ENCODE measurements at regions not wholly inside any gene's neighbourhood (a gene's known extent, or its start where the extent isn't known, plus 50 kb on each side); places are given as distances from the start of the nearest gene placed in this dataset.

GRCh38 chr12:115199831-115200230, 515.9 kb upstream of the TBX3 start:
- TF ChIP-seq CREB1 (IDR thresholded peaks at IDR 0.05; ENCODE audit: low read depth) (no peak), USF1 (IDR thresholded peaks at IDR 0.05) (no peak), TEAD4 (IDR thresholded peaks at IDR 0.05) (no peak), EP300 (IDR thresholded peaks at IDR 0.05; ENCODE audit: borderline replicate concordance) (no peak), CEBPB (IDR thresholded peaks at IDR 0.05) (no peak), TAF1 (IDR thresholded peaks at IDR 0.05; ENCODE audit: low read depth) (no peak), FOXM1 (IDR thresholded peaks at IDR 0.05; ENCODE audit: borderline replicate concordance, low read depth) (no peak), YY1 (IDR thresholded peaks at IDR 0.05; ENCODE audit: low read depth) (no peak), TCF12 (IDR thresholded peaks at IDR 0.05; ENCODE audit: low read depth) (no peak), REST (IDR thresholded peaks at IDR 0.05; ENCODE audit: low read depth) (no peak), EGR1 (IDR thresholded peaks at IDR 0.05) (no peak), MAX (IDR thresholded peaks at IDR 0.05) (no peak), ZBTB7A (IDR thresholded peaks at IDR 0.05; ENCODE audit: low read depth) (no peak), NFIC (IDR thresholded peaks at IDR 0.05) (no peak), RAD21 (IDR thresholded peaks at IDR 0.05; ENCODE audit: low read depth) (no peak)

GRCh38 chr12:115194857-115195256, 510.9 kb upstream of the TBX3 start:
- TF ChIP-seq YY1 (IDR thresholded peaks at IDR 0.05; ENCODE audit: low read depth) (no peak), USF1 (IDR thresholded peaks at IDR 0.05) (no peak), ZBTB7A (IDR thresholded peaks at IDR 0.05; ENCODE audit: low read depth) (no peak), EGR1 (IDR thresholded peaks at IDR 0.05) (no peak), TEAD4 (IDR thresholded peaks at IDR 0.05) (no peak), TCF12 (IDR thresholded peaks at IDR 0.05; ENCODE audit: low read depth) (no peak), TAF1 (IDR thresholded peaks at IDR 0.05; ENCODE audit: low read depth) (no peak), REST (IDR thresholded peaks at IDR 0.05; ENCODE audit: low read depth) (no peak), CREB1 (IDR thresholded peaks at IDR 0.05; ENCODE audit: low read depth) (no peak), NFIC (IDR thresholded peaks at IDR 0.05) (no peak), CEBPB (IDR thresholded peaks at IDR 0.05) (no peak)

GRCh38 chr12:115194448-115194847, 510.5 kb upstream of the TBX3 start:
- TF ChIP-seq ZBTB7A (IDR thresholded peaks at IDR 0.05; ENCODE audit: low read depth) (no peak), TAF1 (IDR thresholded peaks at IDR 0.05; ENCODE audit: low read depth) (no peak), TCF12 (IDR thresholded peaks at IDR 0.05; ENCODE audit: low read depth) (no peak), EP300 (IDR thresholded peaks at IDR 0.05; ENCODE audit: borderline replicate concordance) (no peak), USF1 (IDR thresholded peaks at IDR 0.05) (no peak), MAX (IDR thresholded peaks at IDR 0.05) (no peak), RAD21 (IDR thresholded peaks at IDR 0.05; ENCODE audit: low read depth) (no peak), NFIC (IDR thresholded peaks at IDR 0.05) (no peak), CEBPB (IDR thresholded peaks at IDR 0.05) (no peak), CREB1 (IDR thresholded peaks at IDR 0.05; ENCODE audit: low read depth) (no peak)

- TF ChIP-seq REST (IDR thresholded peaks at IDR 0.05; ENCODE audit: low read depth): no peak
Measured at GRCh38 chr12:115191342-115191741, 507.4 kb upstream of the TBX3 start.
